ENCODE measurements at regions not wholly inside any gene's neighbourhood (a gene's known extent, or its start where the extent isn't known, plus 50 kb on each side); places are given as distances from the start of the nearest gene placed in this dataset.

DNA sequence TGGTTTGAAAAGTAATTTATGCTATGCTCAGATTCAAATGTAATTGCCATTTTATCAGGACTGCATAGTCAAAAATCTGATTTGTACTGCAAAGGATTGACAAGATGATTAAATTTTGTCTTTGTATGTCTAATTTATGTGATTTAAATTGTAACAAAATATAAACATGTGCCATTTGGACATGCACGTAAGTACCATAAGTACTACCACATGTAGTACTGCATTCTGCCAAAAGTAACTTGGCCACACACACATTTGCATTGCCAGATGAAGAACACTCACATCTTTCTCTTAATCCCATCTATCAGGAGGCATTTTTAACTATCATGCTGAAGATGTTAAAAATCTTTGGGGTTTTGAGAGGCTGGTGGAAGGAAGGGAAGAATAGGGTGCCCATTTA is 133.3 kb downstream of the KLF12 start:
- DNase-seq (ENCODE audit: low spot score), result no peak

DNA sequence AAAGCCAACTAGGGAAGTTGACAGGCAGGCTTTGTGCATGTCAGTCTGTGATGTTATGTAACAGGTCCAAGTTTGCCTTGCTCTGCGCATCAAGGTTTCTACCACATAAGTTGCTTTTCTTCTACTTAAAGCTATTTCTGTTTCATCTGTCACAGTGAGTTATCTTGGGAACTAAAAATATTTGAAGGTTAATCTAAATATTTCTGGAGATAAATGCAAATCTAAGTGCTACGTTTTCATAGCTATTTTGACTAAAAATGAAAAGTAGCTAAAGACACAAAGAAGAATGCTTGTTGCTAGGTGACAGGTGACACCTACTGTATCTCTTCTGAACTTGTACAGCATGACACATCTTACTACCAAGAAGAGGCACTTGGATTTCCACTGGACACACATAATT is 135.6 kb downstream of the KLF12 start:
- no peak for DNase-seq (ENCODE audit: low spot score)

GRCh38 chr13:73997964-73998363 is 136.2 kb downstream of the KLF12 start:
- no peak for DNase-seq (ENCODE audit: low spot score)

GRCh38 chr13:73996569-73996968 is 137.6 kb downstream of the KLF12 start:
- no peak for DNase-seq (ENCODE audit: low spot score)

- DNase-seq (ENCODE audit: low spot score), result no peak
Observed at GRCh38 chr13:73995736-73996135, 138.5 kb downstream of the KLF12 start.

GRCh38 chr13:73993661-73994060 is 140.5 kb downstream of the KLF12 start:
- no peak for DNase-seq (ENCODE audit: low spot score)

- no peak for DNase-seq (ENCODE audit: low spot score)
Observed at GRCh38 chr13:73991884-73992283, 142.3 kb downstream of the KLF12 start.

DNA sequence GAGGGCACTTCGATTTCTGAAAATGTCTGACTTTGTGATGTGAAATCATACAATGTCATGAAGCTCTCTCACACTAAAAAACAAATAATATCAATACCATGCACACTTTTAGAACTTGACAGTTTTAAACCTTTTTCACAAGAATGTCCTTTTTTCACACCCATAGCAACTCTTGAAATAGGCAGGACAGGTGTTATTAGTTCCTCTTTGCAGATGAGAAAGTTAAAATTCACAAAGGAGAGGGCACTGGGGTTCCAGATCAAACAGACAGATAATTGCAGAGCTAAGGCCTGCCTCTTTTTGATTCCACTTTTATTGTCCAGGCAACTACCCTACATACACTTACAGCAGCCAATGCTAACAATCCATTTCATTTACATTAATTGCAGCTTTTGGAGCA is 142.8 kb downstream of the KLF12 start:
- no peak for DNase-seq (ENCODE audit: low spot score)

DNA sequence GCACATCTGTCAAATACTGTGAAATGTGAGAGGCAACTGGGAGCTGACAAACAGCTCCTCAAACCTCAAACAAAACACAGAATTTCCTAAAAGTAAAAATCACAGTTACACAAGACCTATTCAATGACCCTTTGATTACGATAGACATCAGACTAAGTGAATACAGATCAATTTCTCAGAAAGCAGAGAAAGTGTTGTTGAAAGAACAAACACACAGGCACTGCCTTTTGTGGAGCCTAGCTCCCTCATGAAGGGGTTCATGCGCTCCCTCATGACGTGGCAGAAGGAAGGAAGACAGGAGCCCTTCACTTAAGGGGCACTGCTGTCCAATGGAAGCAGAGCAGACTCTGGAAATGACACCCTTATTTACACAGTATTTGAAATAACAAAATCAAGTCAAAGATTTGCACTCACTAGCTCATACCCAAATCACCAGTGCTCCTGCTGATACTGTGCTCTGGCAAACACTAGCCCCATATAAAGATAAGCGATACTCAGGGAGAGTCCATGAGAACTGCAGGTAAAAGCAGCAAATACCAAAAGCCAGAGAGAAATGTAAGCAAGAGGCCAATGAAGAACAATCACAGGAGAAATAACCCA is 144.9 kb downstream of the KLF12 start:
- DNase-seq (ENCODE audit: low spot score), result no peak

DNA sequence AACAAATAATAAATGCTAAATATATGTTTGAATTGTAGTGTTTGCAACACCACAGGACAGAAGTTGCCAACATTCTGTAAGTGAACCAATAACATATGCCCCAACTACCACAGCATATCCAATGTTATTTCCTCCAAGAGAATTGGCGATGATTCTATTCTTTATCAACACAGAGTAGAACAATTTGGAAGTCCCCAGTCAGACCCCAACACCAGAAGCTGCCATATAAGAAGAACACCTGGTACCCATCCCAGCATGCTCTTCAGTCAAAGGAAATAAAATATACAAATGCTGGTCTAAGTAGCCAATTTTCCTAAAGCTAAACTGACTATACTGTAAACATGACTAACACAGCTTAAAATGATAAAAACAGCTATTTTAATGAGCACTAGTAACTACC is 145.7 kb downstream of the KLF12 start:
- no peak for DNase-seq (ENCODE audit: low spot score)

DNA sequence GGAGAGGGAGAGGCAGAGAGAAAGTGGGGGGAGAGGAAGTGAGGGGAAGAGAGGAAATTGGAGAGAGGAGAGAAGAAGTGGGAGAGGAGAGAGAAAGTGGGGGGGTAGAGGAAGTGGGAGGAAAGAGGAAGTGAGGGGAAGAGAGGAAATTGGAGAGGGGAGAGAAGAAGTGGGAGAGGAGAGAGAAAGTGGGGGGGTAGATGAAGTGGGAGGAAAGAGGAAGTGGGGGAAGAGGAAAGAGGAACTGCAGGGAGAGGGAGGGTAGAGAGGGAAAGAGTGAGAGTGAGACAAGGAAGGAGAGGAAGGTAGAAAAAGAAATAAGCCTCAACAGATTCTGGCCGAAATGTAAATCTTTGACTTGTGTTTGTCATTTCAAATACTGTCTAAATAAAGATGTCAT is 146.6 kb downstream of the KLF12 start:
- no peak for DNase-seq (ENCODE audit: low spot score)

- DNase-seq (ENCODE audit: low spot score), result no peak
Observed at GRCh38 chr13:73985783-73986182, 148.4 kb downstream of the KLF12 start.

- DNase-seq (ENCODE audit: low spot score), result no peak
Observed at GRCh38 chr13:73984949-73985691, 149.1 kb downstream of the KLF12 start.

- no peak for DNase-seq (ENCODE audit: low spot score)
Observed at GRCh38 chr13:73984201-73984600, 150.0 kb downstream of the KLF12 start.

GRCh38 chr13:73983109-73983508 is 151.1 kb downstream of the KLF12 start:
- DNase-seq (ENCODE audit: low spot score), result no peak

GRCh38 chr13:73981595-73981994 is 152.6 kb downstream of the KLF12 start:
- no peak for DNase-seq (ENCODE audit: low spot score)

GRCh38 chr13:73975767-73976166 is 158.4 kb downstream of the KLF12 start:
- no peak for DNase-seq (ENCODE audit: low spot score)

DNA sequence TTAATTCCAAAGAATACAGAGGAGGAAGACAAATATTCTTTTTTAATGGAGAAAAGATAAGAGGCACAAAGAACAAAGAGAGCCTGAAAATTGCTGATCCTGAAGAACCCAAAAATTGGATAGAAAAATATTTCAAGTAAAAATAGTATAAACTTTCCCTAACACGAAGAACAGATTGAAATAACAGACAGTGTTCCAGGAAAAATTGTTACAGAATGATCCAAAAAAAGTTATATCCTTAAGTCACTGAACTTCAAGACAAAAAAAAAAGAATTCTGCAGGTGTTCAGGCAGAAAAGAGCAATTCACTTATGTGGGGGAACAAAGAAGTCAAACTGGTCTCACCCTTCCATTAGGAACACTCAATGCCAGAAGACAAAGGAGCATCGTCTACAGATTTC is 160.2 kb downstream of the KLF12 start:
- DNase-seq (ENCODE audit: low spot score), result no peak

DNA sequence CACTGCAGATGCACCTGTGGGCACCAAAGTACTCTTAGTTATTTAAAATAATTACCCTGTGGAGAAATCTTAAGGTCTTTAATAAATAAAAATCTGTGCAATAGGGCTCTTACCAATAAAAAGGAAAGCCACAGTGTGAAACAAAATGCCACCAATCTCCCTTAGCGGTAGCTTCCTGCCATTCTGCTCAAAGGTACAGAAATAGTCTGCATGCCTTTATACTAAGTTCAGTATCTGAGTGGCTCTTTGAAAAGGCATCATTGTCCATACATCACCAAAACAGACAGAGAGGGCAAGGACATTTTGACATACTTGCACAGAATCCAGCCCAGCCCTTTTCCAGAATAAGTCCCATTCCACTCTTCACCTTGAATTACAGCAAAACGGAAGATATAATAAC is 161.0 kb downstream of the KLF12 start:
- DNase-seq (ENCODE audit: low spot score), result no peak

DNA sequence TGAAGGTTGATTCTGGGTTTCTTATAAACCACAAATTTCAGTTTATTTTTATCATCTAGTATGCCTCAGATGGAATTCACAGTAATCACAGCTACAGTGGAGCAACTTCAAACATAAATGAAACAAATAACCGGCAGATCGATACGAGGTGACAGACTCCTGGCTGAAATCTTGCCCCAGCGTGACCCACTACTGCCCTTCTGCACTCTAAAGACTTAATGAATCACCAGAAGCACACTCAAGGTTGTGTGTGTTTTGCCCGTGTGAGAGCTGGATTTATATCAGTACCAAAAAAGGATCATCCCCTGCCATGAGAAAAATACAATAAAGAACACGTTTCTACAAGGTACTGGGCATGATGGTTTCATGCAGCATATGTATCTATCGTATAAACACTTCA is 161.7 kb downstream of the KLF12 start:
- DNase-seq (ENCODE audit: low spot score), result no peak

DNA sequence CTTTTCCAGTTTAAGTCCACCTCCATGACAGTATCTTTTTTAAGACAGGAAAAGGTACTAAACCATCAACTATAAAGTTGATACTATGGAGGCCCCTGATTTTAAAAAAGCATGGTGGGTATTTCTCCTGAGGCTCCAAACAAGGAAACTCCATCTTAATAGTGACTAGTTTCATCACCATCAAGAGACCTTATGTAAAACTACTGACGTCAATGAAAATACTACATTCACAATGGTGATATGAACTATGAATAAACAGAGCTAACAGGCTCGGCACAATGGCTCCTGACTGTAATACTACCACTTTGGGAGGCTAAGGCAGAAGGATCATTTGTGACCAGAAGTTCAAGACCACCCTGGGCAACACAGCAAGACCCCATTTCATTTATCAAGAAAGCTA is 162.7 kb downstream of the KLF12 start:
- DNase-seq (ENCODE audit: low spot score), result no peak

DNA sequence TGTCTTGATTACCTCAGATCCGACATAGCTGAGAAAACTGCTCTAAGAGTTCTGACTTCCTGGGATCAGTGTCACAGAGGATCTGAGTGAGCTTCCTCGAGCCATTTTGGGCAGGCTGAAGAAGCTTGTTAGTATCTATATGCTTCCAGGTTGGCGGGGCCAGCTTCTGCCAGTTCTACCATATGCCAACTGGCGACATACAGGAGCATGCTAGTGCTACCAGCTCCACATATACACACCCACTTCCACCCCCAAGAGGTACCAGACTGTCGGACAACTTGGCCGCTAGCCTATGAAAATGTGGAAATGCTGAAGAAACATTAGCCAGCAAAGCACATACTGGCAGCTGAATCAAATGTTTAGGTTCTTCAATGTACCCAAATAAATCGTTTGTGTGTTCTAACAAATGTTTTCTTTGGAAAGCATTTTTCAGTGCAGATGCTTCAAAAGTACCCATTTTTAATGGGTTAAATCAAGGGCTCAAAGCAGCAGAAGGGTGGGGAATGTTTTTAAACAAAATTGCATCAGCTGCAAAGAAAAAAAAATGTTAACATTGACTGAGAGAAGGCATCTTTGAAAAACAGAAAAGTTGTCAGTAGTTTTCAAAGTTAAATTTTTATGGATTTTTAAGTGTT is 163.7 kb downstream of the KLF12 start:
- no peak for DNase-seq (ENCODE audit: low spot score)

GRCh38 chr13:73967397-73968165 is 166.6 kb downstream of the KLF12 start:
- DNase-seq (ENCODE audit: low spot score), result no peak
